NOMO-1 treated with DMSO at 0.1 percent for 48 hours (cell line): ENCODE measurements at regions not wholly inside any gene's neighbourhood (a gene's known extent, or its start where the extent isn't known, plus 50 kb on each side); places are given as distances from the start of the nearest gene placed in this dataset.
"Not testable (repeated sequence)": the region's sequence is repeated elsewhere in the genome, so short reads cannot be mapped to it uniquely, and the experiment has no call there.

Experiments used
- DNase-seq: peaks from one replicate; lab custom pipeline; 2025; ENCODE audit not compliant: unreplicated experiment; lab: John Stamatoyannopoulos, UW

- DNase-seq = no peak
Observed at GRCh38 chr17:71496552-71496951, 624.3 kb upstream of the SOX9 start.

GRCh38 chr17:71500761-71501555 is 619.9 kb upstream of the SOX9 start:
- DNase-seq = no peak

DNA sequence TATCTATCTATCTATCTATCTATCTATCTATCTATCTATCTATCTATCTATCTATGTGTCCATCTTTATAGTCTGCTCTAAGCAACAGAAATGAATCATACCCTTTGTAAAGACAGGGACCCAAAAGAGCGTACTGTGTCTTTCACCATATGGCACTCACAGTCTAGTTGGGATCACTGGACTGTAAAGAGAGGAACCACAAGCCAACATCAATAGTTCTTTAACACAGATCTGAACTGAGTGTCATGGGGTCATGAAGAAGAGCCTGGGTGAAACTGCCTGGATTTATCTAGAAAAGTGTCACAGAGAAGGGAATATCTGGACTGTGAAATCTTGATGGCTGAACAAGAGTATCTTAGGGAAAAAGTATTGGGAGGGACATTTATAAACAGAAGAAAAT is 619.1 kb upstream of the SOX9 start:
- DNase-seq = no peak

DNA sequence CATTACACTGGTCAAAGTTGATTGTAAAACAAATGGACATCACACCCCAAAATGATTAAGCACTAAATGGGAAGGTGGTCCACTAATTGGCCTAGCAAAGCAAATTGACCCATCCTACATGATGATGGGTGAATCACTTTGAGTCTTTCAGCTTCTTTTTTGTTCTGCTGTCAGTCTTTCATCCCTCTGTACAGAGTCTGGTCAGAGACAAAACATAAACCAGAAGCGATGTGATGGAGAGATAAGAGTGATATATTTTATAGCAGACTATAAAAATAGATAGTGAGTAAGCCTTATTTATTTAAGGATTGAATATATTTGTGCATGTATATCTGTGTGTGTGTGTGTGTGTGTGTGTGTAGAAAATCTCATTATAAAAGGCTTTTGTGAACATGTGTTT is 618.4 kb upstream of the SOX9 start:
- DNase-seq = no peak

GRCh38 chr17:71503710-71504465 is 616.9 kb upstream of the SOX9 start:
- no peak for DNase-seq

GRCh38 chr17:71505200-71505599 is 615.6 kb upstream of the SOX9 start:
- no peak for DNase-seq

DNA sequence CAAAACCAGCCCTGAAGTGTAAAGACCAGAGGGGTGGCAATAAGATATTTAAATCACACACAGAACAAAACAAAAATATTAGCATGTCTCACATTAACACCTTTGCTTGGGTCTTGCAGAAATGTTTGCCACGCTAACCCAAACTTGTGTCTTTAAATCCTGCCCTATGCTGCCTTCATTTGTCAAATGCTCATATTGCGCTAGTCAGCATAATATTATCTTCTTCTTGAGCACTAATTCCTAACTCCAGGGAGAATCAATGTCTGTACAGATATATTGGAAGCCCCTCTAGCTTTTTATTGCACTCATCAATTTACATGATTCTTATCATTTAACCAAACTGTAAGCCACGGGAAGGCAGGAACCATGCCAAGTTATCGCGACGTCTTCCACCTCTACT is 614.8 kb upstream of the SOX9 start:
- DNase-seq = no peak

- no peak for DNase-seq
Observed at GRCh38 chr17:71511266-71511995, 609.4 kb upstream of the SOX9 start.

GRCh38 chr17:71513725-71514124 is 607.1 kb upstream of the SOX9 start:
- DNase-seq = not testable (repeated sequence)

- no peak for DNase-seq
Observed at GRCh38 chr17:71516149-71516548, 604.7 kb upstream of the SOX9 start.

GRCh38 chr17:71519285-71519684 is 601.5 kb upstream of the SOX9 start:
- DNase-seq = no peak

DNA sequence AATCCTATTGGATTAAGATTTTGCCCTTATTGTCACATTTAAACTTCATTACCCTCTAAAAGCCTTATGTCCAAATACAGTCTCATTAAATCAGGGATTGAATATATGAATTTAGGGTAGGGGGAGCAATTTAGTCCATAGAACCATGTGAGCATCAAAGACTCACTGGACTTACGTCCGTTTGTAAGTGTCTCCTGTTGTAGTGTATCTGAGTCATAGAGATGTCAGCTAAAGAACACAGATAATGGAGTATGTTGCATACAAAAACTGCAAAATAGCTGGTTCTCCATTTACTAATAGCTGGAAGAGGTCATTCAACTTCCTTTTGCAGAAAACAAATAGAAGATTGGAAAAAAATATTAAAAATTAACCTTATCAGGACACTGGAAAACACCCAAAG is 599.1 kb upstream of the SOX9 start:
- no peak for DNase-seq

DNA sequence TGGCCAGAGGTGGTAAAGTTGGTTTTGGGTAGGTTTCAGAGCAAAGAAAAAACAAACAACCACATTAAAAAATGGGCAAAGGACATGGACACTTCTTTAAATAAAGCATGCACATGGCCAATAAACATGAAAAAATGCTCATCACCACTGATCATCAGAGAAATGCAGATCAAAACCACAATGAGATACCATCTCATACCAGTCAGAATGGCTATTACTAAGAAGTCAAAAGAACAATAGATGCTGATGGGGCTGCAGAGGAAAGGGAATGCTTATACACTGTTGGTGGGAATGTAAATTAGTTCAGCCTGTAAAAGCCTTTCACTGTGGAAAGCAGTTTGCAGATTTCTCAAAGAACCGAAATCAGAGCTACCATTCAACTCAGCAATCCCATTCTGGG is 598.4 kb upstream of the SOX9 start:
- DNase-seq = no peak

DNA sequence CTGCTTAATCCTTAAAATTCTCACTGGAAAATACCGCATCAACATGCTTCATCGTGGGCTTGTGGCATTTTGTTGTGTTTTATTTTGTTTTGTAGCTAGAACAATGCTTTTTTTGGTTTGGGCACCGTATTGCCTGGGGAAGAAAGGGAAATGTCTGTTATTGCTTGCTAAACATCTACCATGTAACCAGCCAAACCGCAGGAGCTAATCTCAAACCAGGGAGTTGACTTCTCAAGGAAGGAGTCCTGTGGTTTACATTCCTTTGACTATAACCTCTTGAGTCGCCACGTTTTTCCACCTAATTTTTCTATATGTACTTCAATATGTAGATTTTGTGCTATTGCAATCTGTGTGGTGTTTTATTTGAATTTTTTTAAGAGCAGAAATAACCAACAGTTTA is 593.5 kb upstream of the SOX9 start:
- DNase-seq = no peak

- no peak for DNase-seq
Observed at GRCh38 chr17:71528210-71528609, 592.6 kb upstream of the SOX9 start.

DNA sequence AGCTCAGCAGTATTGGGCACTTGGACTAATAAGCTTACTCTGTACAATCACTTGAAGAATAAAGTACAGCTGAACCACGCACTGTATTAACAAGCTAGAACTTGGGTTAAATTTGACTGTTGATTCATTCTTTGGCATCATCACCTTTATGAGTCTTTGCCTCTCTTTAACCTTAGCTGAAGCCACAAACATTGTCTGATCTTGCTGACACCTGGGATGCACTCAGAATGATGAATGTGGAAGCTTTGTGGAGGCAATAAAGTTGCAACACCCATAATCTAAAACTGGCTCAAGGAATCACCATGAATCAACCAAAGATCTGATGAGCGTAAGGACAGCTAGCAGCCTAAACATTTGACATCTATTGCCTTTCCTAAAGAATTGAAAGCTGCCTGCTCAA is 590.6 kb upstream of the SOX9 start:
- no peak for DNase-seq

DNA sequence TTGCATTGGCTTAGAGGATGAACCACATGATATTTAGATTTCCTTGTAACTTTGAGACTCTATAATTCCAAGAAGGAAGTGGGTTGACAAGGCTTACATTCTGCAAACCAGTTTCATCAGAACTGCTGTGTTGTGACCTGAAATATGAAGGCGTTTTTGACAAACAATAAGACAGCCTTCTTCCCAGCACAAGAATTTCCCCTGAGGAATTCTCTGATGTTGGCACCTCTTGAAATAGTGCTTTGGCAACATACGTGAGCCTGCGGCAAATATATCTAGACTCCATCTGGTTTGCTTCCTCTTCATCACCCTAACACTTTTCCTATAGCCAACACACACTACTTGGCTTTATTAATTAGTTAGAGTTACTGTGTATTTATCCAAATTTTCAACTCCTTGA is 585.5 kb upstream of the SOX9 start:
- no peak for DNase-seq

DNA sequence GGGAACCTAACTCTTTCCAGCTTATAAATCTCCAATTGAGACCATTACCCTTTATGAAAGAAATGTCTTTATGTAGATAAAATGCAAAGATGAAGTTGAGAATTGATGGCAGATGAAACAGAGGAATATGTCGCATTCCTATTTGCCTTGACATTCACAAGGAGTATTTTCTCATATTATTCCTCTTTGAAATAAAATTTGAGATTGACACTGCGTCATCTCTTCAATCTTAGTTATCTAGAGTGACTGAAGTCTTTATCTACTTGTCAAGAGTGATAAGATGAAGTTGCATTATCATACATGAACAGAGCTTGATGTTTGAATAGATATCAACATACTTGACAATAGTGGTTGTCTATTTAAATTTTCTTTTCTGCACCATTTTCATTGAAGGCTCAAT is 574.4 kb upstream of the SOX9 start:
- no peak for DNase-seq

DNA sequence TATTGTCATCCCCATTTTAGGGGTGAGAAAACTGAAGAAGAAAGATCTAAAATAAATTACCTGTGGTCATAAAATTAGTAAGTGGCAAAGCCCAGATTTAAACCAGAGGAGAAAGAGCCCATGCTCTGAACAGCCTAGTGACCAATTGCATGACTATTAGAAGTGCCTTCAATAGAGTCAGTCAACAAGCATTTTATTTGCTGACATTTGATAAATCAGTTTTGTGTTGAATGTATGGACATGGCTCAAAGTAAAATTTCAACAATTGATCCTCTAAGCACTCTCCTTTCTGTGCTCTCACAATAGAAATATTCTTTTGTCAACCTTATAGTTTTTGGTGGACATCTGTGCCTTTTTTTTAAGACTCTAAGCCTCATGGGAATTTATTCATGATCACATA is 572.9 kb upstream of the SOX9 start:
- DNase-seq = no peak

- DNase-seq = no peak
Observed at GRCh38 chr17:71548540-71549190, 572.2 kb upstream of the SOX9 start.

DNA sequence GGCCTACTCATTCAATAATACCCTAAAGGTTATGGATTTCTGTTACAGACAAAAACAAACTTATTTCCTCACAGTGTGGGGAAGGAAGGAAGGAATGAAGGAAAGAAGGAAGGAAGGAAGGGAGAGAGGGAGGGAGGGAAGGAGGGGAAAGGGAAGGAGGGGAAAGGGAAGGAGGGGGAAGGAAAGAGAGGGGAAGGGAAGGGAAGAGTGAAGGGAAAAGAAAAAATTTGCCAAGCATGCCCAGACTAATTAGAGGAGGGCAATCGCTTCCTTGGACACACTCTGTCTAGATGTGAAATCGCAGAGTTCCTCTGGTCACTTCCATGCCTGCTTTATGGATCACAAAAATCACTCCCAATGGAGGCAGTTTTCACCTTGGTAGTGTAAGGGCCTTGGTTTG is 570.1 kb upstream of the SOX9 start:
- no peak for DNase-seq
